SW480 (cell line): ENCODE measurements at regions not wholly inside any gene's neighbourhood (a gene's known extent, or its start where the extent isn't known, plus 50 kb on each side); places are given as distances from the start of the nearest gene placed in this dataset.
A peak's percentile ranks its signal among the peaks of the same experiment; 100 is the strongest.

Experiments used
- DNase-seq: peaks from one replicate; pipeline ENCODE4 v3.0.0-alpha.2; 2016; ENCODE audit warnings: low spot score

DNA sequence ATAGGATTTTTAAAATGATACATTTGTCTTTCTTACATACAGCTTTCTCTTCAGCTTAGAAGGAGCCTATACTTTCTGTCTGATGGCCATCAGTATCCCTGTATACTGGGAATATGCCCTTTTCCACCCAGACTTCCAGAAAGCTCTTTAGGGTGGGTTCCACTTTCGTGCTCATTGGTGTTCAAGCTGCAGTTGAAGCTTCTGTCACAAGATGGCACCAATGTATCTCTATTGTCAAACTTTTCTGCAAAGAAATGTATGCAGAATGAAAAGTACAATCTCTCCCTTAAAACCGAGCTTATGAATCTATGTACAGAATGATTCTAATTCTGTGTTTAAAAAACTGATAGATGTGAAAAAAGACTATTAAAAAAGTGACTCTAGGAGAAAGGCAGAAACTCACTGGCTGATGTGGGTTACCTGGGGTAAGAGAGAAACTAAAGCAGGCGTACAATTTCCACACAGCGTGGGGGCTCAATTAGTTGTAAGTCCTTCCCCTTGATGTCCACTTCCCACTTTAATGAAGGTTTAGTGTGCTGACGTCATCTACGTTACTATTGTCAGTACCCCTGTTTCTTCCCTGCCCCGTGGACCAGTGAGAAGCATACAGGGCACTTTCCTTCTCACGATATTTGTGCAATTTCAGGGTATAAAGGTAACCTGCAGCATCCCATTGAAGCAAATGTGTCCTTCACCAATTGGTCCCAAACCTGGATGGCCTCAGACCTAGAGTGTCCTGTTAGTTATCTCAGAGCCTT, 57.3 kb upstream of the TCEAL2 start:
- peak; percentile 22 for DNase-seq

- no peak for DNase-seq
Measured at GRCh38 chrX:102063445-102064074, 61.9 kb upstream of the TCEAL2 start.

GRCh38 chrX:102044496-102044895, 81.0 kb upstream of the TCEAL2 start:
- DNase-seq: no peak

DNA sequence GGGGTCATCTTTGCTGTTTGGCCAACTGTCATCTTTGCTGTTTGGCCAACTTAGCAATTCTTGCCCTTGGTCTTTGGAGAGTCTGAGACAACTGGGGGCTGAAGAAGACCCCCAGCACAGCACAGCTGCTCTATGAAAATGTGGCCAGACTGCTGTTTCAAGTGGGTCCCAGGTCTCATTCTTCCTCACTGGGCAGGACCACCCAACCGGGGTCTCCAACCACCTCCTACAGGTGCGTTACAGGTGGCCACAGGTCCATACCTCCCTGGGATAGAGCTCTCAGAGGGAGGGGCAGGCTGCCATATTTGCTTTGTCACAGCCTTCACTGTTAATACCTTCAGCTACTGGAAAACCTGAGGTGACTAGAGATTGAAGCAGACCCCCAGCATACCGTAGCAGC, 82.1 kb upstream of the TCEAL2 start:
- no peak for DNase-seq

DNA sequence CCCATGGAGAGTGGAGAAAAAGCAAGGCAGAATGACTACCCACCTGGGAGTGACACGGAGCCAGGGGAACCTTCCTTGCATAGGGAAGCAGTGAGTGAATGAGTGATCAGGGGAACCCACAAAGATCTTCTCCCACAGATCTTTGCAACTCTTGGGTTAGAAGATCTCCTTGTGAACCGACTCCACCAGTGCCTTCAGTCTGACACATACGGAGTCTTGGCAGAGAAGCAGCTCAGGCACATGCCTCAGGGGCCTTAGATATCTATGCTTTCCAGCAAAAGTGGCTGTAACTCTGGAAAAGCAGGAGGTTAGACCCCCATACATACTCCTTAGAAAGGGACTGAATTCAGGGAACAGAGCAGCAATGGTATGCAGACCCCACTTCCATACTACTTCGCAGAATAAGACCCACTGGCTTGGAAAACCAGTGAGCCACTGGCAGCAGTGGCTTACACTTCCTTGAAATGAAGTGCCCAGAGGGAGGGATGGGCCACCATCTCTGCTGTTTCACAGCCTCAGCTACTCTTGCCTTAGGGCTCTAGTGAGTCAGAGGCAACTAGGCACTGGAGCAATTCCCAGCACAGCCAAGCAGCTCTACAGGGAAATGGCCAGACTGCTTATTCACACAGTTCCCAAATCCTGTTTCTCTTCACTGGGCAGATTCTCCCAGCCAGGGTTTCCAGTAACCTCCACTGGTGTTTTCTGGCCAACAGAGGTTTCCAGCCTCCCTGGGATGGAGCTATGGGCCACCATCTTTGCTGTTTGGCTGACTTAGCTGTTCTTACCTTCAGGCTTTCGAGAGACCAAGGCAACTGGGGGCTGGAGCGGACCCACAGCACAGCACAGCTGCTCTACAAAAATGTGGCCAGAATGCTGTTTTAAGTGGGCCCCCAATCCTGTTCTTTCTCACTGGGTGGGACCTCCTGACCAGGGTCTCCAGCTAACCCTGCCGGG, 82.8 kb upstream of the TCEAL2 start:
- no peak for DNase-seq

- DNase-seq: no peak
Measured at GRCh38 chrX:102029026-102029425, 96.5 kb upstream of the TCEAL2 start.

DNA sequence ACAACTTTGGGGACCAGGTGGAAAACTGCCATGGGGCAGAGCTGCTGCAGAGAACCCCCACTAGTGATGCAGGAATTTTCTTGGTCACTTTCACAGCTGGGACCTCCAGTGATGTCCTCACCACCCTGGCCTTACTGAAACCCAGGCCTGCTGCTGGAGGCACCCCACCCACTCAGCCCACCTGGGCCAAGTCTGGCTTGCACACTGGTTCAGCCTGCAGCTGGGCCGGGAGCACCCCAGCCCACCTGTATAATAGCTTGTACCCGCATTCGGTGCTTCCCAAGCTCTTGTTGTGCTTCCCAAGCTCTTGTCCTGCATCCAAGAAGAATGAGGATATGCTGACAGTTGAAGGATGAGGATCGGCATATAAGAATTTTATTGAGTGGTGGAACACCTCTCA, 86.4 kb upstream of the ZMAT1 start:
- DNase-seq: no peak

DNA sequence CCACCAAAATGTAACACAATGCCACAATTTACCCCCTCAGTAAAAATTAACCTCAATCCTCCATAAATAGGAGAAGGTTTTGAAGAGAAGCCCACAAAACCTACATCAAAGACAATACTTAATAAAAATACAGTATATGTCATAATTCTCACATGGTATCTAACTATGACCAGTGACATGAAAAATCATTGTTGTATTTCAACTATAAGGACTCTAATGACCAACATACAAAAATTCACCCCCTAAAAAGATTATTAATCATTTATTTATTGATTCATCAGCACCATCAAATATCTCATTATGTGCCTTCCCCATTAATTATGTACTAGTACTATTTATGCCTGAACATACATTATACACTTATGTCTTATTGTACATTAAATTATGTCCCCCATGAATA, 77.1 kb upstream of the ZMAT1 start:
- DNase-seq: no peak

DNA sequence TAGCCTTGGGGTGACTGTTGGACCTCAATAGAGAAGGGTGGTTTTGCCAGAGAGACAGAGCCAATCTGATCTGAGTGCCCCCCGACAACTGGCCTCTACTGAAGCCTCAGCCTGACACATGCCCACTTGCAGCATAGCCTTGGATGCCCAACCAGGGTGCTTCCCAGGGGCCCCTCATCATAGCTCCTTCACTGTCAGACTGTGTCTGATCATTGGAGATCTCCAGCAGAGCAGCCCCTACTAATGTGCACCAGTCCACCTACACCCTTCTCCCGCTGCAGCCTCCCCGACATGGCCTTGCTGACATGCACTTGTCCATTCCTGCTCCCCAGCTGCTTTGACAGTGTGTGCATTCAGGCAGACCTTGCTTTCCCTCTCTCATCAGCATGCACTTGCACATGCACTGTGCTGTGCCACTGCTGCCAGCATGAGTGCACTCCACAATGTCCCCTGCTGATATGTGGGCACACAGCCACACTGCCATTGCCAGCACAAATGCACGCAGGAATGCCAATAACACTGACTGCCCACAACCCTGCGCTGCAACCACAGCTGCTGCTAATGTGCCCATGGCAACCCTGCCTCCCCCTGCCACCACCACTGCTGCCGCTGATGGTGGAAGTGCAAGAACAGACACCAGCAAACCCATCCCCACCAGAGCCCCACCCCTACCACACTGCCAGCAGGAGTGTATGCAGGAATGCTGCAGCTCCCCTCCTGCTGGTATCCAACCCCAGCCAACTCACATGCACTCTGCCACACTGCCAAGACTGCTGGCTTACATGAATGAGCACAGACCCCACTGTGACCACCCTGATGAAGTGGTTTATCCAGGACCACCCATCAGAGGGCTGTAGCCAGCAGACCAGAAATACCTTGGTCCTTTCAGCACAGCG, 68.1 kb upstream of the ZMAT1 start:
- DNase-seq: no peak

DNA sequence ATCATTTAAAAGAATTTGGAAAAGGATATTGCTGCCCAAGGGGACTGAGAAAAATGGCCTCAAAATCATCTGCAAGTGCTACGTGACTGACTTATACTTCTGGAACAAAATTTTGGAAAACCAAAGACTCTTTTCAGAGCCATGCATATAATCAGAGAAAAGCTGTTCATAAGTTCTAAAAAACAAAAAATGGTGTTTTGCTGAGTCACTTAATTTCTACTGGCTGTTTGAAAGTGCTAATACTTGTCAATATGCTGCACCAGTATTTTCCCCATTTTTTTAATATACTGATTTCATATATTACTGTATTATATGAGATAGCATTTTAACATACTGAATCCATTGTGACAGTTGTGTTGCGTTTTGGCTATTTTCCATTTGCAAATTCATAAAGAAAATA, 61.5 kb upstream of the ZMAT1 start:
- no peak for DNase-seq

- no peak for DNase-seq
Measured at GRCh38 chrX:101986586-101986985, 54.8 kb upstream of the ZMAT1 start.
